Lower lobe of right lung (tissue), 2 donors: ENCODE measurements at regions not wholly inside any gene's neighbourhood (a gene's known extent, or its start where the extent isn't known, plus 50 kb on each side); places are given as distances from the start of the nearest gene placed in this dataset.

Source experiments
- ATAC-seq, 2 donors: fragments of 200-7000 bp; cut with Tn5 transposase; one replicate each; pipeline ENCODE4 v1.9.1; 2020 to 2022; ENCODE audit warnings: mild to moderate bottlenecking in 2 of 2, moderate library complexity in 2 of 2
- DNase-seq: peaks from one replicate; pipeline ENCODE4 v3.0.0-alpha.2; 2020
- H3K27ac ChIP-seq: fragments of 200-600 bp; one replicate; pipeline ENCODE4 v1.8.0; 2022
- H3K27me3 ChIP-seq: fragments of 200-600 bp; one replicate; pipeline ENCODE4 v1.8.0; 2022; ENCODE audit warnings: low read depth
- H3K36me3 ChIP-seq: fragments of 200-600 bp; one replicate; pipeline ENCODE4 v1.8.0; 2022; ENCODE audit warnings: mild to moderate bottlenecking
- H3K4me1 ChIP-seq: fragments of 200-600 bp; one replicate; pipeline ENCODE4 v1.8.0; 2022
- H3K4me3 ChIP-seq: fragments of 200-600 bp; one replicate; pipeline ENCODE4 v1.8.0; 2022; ENCODE audit warnings: mild to moderate bottlenecking
- H3K9me3 ChIP-seq: fragments of 200-600 bp; one replicate; pipeline ENCODE4 v1.8.0; 2022
- intact Hi-C: fragments of 100-400 bp; cut with DNase I; formaldehyde crosslinking; loops from one replicate; pipeline ENCODE4 v1.11.0; 2022
- TF ChIP-seq, protein P1 (sequence below): fragments of 200-600 bp; IDR thresholded peaks from one replicate; pipeline ENCODE4 v1.8.0; 2022; ENCODE audit warnings: antibody characterized with exemption, mild to moderate bottlenecking
- donor health status: DM: no; HTN: yes; CAD: no; lungs with severe emphysema.

DNA sequence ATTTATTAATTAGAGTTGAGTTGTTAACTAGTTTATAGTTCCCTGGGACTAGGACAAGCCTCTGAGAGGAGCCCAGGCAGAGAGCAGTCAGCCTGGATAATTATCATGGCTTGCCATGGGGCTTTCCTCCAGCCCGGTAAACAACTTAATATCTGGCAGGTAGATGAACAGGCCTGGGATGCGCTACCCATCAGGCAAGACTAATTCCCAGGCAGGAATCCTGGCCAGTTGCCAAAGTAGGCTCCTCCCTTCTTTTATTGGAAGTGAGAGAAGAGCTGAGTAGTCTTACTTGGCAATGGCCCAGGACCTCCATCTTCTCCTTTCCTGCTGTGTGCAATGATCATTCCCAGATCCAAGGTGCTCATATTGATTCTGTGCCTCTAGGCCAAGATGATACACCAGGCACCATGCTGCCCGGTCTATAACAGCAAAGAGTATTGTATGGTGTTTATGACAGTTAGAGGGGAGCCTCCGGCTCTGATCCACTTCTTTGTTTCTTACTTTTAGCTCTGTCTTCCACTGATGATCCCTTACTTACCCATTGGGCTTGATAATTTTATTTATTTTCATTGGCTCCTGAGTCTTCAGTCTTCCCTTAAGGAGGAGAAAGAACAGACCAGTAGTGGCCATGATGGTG is 408.7 kb downstream of the REEP3 start:
- H3K36me3 ChIP-seq, result no peaks in the 10 kb centered on the region
- TF ChIP-seq, protein P1, sequence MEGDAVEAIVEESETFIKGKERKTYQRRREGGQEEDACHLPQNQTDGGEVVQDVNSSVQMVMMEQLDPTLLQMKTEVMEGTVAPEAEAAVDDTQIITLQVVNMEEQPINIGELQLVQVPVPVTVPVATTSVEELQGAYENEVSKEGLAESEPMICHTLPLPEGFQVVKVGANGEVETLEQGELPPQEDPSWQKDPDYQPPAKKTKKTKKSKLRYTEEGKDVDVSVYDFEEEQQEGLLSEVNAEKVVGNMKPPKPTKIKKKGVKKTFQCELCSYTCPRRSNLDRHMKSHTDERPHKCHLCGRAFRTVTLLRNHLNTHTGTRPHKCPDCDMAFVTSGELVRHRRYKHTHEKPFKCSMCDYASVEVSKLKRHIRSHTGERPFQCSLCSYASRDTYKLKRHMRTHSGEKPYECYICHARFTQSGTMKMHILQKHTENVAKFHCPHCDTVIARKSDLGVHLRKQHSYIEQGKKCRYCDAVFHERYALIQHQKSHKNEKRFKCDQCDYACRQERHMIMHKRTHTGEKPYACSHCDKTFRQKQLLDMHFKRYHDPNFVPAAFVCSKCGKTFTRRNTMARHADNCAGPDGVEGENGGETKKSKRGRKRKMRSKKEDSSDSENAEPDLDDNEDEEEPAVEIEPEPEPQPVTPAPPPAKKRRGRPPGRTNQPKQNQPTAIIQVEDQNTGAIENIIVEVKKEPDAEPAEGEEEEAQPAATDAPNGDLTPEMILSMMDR, result no peak
- no peaks in the 10 kb centered on the region for H3K9me3 ChIP-seq
- no peaks in the 10 kb centered on the region for H3K4me1 ChIP-seq
- H3K27ac ChIP-seq, result no peak overlapping the region
- H3K4me3 ChIP-seq, result no peak overlapping the region
- DNase-seq (no peak), ATAC-seq (no peak)
- intact Hi-C loops, result no loop called here
- no peaks in the 10 kb centered on the region for H3K27me3 ChIP-seq

DNA sequence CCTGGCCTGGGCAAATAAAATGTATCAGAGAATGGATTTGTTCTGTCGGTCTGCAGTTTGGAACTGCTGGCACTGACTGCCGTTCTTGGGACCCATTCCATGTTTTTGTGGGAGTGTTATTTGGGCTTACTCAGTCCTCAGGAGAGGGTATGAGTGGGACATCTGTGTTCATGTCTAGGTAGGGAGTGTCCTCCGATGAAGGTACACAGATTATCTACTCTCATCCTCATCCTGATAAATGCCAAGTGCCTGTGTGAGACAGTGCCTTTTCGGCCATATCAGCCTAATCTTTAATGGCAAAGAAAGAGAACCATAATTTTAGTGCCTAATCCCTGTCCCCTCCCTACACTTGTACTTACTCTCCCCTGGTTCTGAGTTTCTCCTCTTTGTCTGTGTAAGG is 409.4 kb downstream of the REEP3 start:
- Histone ChIP-seq H3K4me3 (no peak overlapping the region), H3K27me3 (no peaks in the 10 kb centered on the region), H3K9me3 (no peaks in the 10 kb centered on the region), H3K36me3 (no peaks in the 10 kb centered on the region), H3K4me1 (no peaks in the 10 kb centered on the region), H3K27ac (no peak overlapping the region)
- TF ChIP-seq, protein P1, result no peak
- ATAC-seq (no peak), DNase-seq (no peak)
- intact Hi-C loops, result no loop called here

DNA sequence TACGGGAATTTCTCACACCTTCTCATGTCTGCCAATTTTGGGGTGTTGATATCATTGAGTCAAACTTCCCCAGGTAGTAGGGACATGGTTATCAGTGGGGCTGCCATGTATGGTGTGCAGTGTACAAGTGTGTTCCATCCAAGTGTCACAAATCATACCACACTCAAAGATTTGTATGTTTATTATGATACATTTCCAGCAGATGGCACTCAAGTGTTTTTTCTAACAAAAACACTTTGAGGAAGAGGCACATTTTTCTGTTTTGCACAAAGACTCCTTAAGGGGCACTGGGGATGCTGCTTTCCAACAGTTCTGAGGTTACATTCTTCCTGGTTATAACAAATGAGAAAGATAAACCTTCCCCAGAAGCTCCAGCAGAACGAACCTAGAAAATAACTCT is 414.5 kb downstream of the REEP3 start:
- no peak overlapping the region for H3K4me3 ChIP-seq
- H3K9me3 ChIP-seq, result no peaks in the 10 kb centered on the region
- intact Hi-C loops, result no loop called here
- no peaks in the 10 kb centered on the region for H3K27me3 ChIP-seq
- ATAC-seq (no peak), DNase-seq (no peak)
- H3K27ac ChIP-seq, result no peak overlapping the region
- TF ChIP-seq, protein P1, result no peak
- H3K36me3 ChIP-seq, result no peaks in the 10 kb centered on the region
- H3K4me1 ChIP-seq, result no peaks in the 10 kb centered on the region

DNA sequence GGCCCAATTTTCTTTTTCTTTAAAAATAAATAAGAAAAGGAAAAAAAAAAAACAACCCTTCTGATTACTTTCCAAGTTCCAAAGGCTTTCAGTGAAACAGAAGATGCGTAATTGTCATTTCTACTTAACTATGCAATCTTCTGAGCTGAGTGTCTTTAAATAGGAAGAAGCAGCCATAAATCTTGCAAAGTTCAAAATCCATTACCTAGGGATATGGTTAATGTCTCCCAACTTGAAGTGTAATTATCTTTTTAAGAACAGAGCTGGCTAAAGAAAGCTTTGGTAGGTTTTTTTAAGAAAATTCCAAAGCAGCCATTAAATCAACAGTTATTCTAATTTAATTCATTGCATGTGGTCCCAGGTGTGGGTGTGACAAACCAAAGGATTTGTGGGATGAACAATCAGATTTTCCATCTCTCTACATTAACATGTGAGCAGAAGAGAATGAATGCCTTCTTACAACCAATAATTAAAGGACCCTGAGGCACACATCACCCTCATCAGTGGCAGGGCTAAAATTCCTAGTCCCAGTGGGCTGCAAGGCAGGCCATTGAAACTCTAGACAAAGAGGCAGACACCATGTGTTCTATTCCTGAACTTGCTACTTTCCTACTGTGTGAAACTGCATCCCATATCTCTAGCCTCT is 419.2 kb downstream of the REEP3 start:
- TF ChIP-seq, protein P1, result no peak
- no peak for ATAC-seq

DNA sequence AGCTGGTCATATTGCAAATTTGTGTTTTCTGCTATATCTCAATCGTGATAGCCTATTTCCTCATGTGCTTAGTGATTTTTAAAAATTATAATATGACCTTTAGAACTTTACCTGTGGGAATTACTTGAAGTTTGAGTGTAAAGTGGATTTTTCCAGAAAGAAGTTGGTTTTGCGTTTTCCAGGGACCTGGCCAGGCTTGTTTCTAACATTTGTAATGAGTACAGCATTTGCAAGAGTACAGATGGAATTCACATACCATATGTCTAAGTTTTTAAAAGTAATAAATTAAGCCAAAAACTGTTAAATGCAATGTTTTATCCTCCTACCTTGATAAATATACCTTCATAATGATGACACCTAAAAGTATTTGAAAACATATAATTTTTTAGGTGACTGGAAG is 443.2 kb downstream of the REEP3 start:
- no peaks in the 10 kb centered on the region for H3K9me3 ChIP-seq
- no peaks in the 10 kb centered on the region for H3K27me3 ChIP-seq
- no peak for ATAC-seq
- DNase-seq, result no peak
- H3K4me1 ChIP-seq, result no peaks in the 10 kb centered on the region
- TF ChIP-seq, protein P1, result no peak
- no peak overlapping the region for H3K27ac ChIP-seq
- no peak overlapping the region for H3K4me3 ChIP-seq
- intact Hi-C loops, result no loop called here
- H3K36me3 ChIP-seq, result no peaks in the 10 kb centered on the region

More for the DNA sequence above, 419.2 kb downstream of the REEP3 start:
- H3K27me3 ChIP-seq, result no peaks in the 10 kb centered on the region
- H3K4me3 ChIP-seq, result no peak overlapping the region
- no peaks in the 10 kb centered on the region for H3K36me3 ChIP-seq
- H3K27ac ChIP-seq, result no peak overlapping the region
- intact Hi-C loops, result no loop called here
- no peaks in the 10 kb centered on the region for H3K4me1 ChIP-seq
- H3K9me3 ChIP-seq, result no peaks in the 10 kb centered on the region
- no peak for DNase-seq
